ENCODE measurements at regions not wholly inside any gene's neighbourhood (a gene's known extent, or its start where the extent isn't known, plus 50 kb on each side); places are given as distances from the start of the nearest gene placed in this dataset.

- 84 to 86% methylated on average over 5 of the region's 5 CpGs for WGBS, 2 donors
- Histone ChIP-seq H3K36me3 (no peaks in the 10 kb centered on the region), H3K4me3 (no peak overlapping the region), H3K27ac (no peak overlapping the region), H3K27me3 (no peaks in the 10 kb centered on the region), H3K9me3 (no peaks in the 10 kb centered on the region), H3K4me1 (no peaks in the 10 kb centered on the region)
- TF ChIP-seq POLR2A (IDR thresholded peaks at IDR 0.05) (no peak), CTCF (IDR thresholded peaks at IDR 0.05) (no peak), EP300 (IDR thresholded peaks at IDR 0.05) (no peak), POLR2AphosphoS5 (IDR thresholded peaks at IDR 0.05) (no peak)
- ATAC-seq (ENCODE audit: low FRiP score in 2 of 2): no peak
- DNase-seq: no peak
These were observed 167.1 kb upstream of the FBXL4 start for GRCh38 chr6:99114769-99115406.

GRCh38 chr6:99111590-99111989, 163.8 kb upstream of the FBXL4 start:
- DNase-seq: no peak

GRCh38 chr6:99110029-99110428, 162.3 kb upstream of the FBXL4 start:
- no peak for ATAC-seq (ENCODE audit: low FRiP score in 2 of 2)
- TF ChIP-seq CTCF (IDR thresholded peaks at IDR 0.05): no peak
- no peak for TF ChIP-seq POLR2A (IDR thresholded peaks at IDR 0.05)
- TF ChIP-seq EP300 (IDR thresholded peaks at IDR 0.05): no peak
- TF ChIP-seq POLR2AphosphoS5 (IDR thresholded peaks at IDR 0.05): no peak
- Histone ChIP-seq H3K27ac (no peak overlapping the region), H3K9me3 (no peaks in the 10 kb centered on the region), H3K4me3 (no peak overlapping the region), H3K27me3 (no peaks in the 10 kb centered on the region), H3K4me1 (no peaks in the 10 kb centered on the region), H3K36me3 (no peaks in the 10 kb centered on the region)
- DNase-seq: no peak
- 41 to 53% methylated on average over 3 of the region's 3 CpGs for WGBS, 2 donors

More at GRCh38 chr6:99111590-99111989, 163.8 kb upstream of the FBXL4 start:
- Histone ChIP-seq H3K4me3 (no peak overlapping the region), H3K27ac (no peak overlapping the region), H3K27me3 (no peaks in the 10 kb centered on the region), H3K36me3 (no peaks in the 10 kb centered on the region), H3K4me1 (no peaks in the 10 kb centered on the region), H3K9me3 (no peaks in the 10 kb centered on the region)
- no peak for TF ChIP-seq CTCF (IDR thresholded peaks at IDR 0.05)
- TF ChIP-seq POLR2A (IDR thresholded peaks at IDR 0.05): no peak
- TF ChIP-seq EP300 (IDR thresholded peaks at IDR 0.05): no peak
- no peak for TF ChIP-seq POLR2AphosphoS5 (IDR thresholded peaks at IDR 0.05)
- 75 to 90% methylated on average over 3 of the region's 3 CpGs for WGBS, 2 donors
- no peak for ATAC-seq (ENCODE audit: low FRiP score in 2 of 2)

GRCh38 chr6:99104218-99104617, 156.5 kb upstream of the FBXL4 start:
- DNase-seq: no peak
- no peak for TF ChIP-seq POLR2AphosphoS5 (IDR thresholded peaks at IDR 0.05)
- TF ChIP-seq POLR2A (IDR thresholded peaks at IDR 0.05): no peak
- TF ChIP-seq EP300 (IDR thresholded peaks at IDR 0.05): no peak
- TF ChIP-seq CTCF (IDR thresholded peaks at IDR 0.05): no peak
- Histone ChIP-seq H3K27ac (no peak overlapping the region), H3K4me1 (no peaks in the 10 kb centered on the region), H3K36me3 (no peaks in the 10 kb centered on the region), H3K9me3 (no peaks in the 10 kb centered on the region), H3K27me3 (no peaks in the 10 kb centered on the region), H3K4me3 (no peak overlapping the region)
- ATAC-seq (ENCODE audit: low FRiP score in 2 of 2): no peak
- 72 to 79% methylated on average over 3 of the region's 3 CpGs for WGBS, 2 donors

GRCh38 chr6:99099243-99099642, 151.5 kb upstream of the FBXL4 start:
- TF ChIP-seq CTCF (IDR thresholded peaks at IDR 0.05) (no peak), POLR2AphosphoS5 (IDR thresholded peaks at IDR 0.05) (no peak), EP300 (IDR thresholded peaks at IDR 0.05) (no peak), POLR2A (IDR thresholded peaks at IDR 0.05) (no peak)

More at GRCh38 chr6:99099243-99099642, 151.5 kb upstream of the FBXL4 start:
- no peaks in the 10 kb centered on the region for H3K9me3 ChIP-seq
- H3K27ac ChIP-seq: no peak overlapping the region
- no peaks in the 10 kb centered on the region for H3K4me1 ChIP-seq
- DNase-seq: no peak
- no peak for ATAC-seq (ENCODE audit: low FRiP score in 2 of 2)
- no peak overlapping the region for H3K4me3 ChIP-seq
- H3K27me3 ChIP-seq: no peaks in the 10 kb centered on the region
- no peaks in the 10 kb centered on the region for H3K36me3 ChIP-seq
